ENCODE measurements at regions not wholly inside any gene's neighbourhood (a gene's known extent, or its start where the extent isn't known, plus 50 kb on each side); places are given as distances from the start of the nearest gene placed in this dataset.
"Not testable (repeated sequence)": the region's sequence is repeated elsewhere in the genome, so short reads cannot be mapped to it uniquely, and the experiment has no call there.

- no peak for DNase-seq
Measured at GRCh38 chr12:46990211-46990610, 89.2 kb upstream of the PCED1B start.

DNA sequence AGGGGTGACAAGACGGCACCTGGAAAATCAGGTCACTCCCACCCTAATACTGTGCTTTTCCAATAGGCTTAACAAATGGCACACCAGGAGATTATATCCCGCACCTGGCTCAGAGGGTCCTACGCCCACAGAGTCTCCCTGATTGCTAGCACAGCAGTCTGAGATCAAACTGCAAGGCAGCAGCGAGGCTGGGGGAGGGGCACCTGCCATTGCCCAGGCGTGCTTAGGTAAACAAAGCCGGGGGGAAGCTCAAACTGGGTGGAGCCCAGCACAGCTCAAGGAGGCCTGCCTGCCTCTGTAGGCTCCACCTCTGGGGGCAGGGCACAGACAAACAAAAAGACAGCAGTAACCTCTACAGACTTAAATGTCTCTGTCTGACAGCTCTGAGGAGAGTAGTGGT lies 87.4 kb upstream of the PCED1B start:
- DNase-seq: not testable (repeated sequence)

- no peak for DNase-seq
Measured at GRCh38 chr12:46998811-46999368, 80.5 kb upstream of the PCED1B start.

DNA sequence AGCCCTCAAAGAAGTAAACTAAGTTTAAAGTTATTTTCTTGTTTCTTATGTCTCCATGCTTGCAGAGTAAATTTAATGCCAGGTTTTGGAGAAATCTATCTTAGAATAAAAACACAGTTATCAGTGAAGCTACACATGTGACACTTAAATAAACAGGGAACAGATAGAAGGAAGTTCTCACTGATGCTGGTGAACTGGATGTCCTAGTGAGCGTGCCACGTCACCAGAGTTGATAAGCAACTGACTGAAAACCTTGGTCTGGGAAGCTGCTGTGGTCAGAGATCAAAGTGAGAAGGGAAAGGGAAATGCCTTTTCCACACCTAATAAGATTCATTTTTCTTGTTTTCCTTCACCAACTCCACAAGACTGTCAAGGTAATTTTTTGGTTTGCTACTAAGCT lies 74.8 kb upstream of the PCED1B start:
- DNase-seq: no peak

GRCh38 chr12:47007048-47007447 lies 72.4 kb upstream of the PCED1B start:
- DNase-seq: no peak

DNA sequence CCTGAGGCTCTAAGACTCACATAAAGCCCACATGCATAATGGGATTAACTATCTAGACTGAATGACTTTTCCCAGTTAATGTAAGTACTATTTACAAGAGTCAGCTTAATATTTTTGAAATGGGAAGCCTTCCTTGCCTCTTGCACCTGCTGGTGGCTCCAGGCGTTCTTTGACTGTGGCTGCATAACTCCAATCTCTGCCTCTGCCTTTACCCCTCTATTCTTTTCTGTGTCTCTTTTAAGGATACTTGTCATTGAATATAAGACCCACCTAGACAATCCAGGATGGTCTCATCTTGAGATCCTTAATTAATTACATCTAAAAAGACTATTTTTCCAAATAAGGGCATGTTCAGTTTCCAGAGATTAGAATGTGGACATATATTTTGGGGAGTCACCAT lies 66.9 kb upstream of the PCED1B start:
- no peak for DNase-seq

DNA sequence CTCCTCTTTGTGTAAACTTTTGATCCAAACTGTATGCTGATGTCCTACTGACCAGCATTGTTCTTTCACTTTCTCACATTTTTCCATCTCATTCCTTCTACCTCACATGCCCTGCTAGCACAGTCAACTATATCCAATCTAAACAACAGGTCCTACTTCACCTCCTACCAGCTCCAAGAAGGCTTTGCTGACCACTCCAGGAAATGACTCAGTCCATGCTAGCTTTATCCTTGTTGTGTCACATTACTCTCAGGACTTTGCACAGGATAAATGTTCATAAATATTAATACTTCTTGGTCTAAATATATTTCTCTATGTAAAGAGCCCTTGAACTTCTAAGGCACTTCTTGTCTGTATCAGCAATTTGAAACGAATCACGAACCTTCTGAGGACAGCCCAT lies 64.9 kb upstream of the PCED1B start:
- DNase-seq: no peak

GRCh38 chr12:47015381-47015780 lies 64.0 kb upstream of the PCED1B start:
- no peak for DNase-seq

- DNase-seq: no peak
Measured at GRCh38 chr12:47017041-47017713, 62.2 kb upstream of the PCED1B start.

GRCh38 chr12:47017901-47018475 lies 61.4 kb upstream of the PCED1B start:
- DNase-seq: no peak

GRCh38 chr12:47020211-47020821 lies 59.1 kb upstream of the PCED1B start:
- DNase-seq: no peak

- DNase-seq: peak; percentile 85 to 90
Measured at GRCh38 chr12:47021298-47021697, 58.1 kb upstream of the PCED1B start.

DNA sequence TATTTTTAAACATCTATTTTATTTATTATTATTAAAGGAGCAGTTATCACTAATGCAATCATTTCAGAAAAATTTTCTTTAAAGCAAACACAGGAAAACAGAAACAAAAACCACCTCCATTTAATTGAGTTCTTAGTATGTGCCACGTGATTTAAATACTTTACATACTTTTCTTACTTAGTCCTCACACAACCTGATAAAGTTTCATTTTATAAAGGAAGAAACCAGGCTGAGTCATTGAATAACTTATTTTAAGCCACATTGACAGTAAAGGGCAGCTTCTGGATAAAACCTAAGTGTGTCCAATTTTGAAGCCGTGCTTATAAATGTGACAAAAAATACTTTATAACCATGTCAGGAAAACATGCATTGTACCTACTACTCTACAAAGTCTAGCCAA lies 57.1 kb upstream of the PCED1B start:
- DNase-seq: no peak

DNA sequence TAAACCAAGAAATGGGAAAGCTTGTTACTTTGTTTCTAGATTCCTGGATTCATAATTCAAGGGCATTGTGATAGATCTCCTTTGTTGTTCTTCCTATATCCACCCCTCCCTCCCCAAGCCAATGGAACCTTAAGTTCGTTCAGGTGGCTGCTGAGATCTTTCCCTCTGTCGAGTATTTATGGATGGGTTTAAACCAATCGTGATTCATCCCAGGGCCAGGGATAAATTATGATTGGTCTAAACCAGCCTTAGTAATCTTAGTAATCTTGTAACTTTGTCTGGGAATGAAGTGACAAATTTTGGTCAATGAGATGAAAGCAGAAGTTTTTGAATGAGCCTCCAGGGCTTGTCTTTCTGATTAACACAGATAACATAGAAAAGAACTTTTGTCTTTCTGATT lies 56.1 kb upstream of the PCED1B start:
- DNase-seq: no peak

DNA sequence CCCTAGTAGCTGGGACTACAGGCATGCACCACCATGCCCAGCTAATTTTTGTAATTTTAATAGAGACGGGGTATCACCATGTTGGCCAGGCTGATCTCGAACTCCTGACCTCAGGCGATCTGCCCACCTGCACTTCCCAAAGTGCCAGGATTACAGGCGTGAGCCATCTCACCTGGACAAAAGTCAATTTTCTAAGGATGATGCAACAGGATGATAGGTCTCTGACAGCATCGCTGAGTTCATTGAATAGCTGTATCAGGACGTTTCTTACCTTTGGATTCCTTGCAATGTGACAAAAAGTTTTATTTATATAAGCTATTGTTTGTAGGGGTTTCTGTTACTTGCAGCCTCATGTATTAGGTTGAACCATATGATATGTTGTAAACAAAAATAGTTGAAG lies 55.5 kb upstream of the PCED1B start:
- peak in 1 of 2 experiments; percentile 66 for DNase-seq

DNA sequence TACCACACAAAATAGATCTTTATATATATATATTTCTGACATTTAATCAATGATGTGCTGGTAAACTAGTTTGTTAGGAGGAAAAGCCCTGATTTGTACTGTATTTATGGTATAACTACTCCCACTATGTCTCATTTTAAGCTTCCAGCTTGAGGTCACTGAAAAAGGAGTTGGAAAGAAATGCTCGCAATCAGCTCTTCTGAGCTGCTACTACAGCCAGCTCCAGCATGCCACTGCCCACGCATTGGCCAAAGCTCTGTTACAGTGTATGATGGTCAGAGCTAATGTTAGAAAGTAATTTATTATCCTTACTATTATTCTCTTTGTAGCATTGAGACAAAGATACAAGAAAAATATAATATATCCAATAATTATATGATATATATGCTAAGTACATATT lies 55.0 kb upstream of the PCED1B start:
- DNase-seq: no peak

GRCh38 chr12:47025349-47025748 lies 54.1 kb upstream of the PCED1B start:
- DNase-seq: no peak

DNA sequence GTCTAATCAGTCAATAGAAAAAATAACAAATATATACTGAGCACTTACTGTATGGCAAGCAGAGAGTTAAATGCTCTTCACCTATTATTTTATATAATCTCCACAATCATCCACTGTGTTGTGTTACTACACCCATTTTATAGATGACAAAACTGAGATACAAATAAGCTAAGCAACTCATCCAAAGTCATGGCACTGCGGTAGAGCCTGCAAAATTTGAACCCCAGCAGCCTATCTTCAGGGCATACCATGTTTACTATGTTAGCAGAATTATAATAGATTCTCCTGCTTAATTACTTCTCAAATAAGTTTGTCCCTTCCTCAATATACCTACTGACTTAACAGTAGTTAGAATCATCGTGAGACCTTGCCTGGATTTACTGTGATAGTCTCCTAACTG lies 53.6 kb upstream of the PCED1B start:
- DNase-seq: no peak

DNA sequence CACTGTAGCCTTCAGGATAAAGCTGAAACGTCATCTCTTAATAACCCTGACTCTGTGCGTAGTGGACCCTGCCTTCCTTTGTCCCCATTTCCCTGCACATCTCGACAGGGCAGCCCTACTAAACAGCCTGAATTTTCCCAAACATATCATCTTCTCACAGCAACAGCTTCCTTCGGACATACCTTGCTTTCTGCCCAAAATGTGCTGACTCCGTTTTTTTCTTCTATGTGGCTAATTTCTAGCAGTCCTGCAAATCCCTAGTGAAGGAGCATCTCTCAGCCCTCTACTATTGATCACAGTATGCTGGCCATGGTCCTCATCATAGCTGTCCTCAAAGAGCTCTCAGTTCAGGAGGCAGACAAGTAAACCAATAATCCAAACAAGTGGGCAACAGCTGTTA lies 53.1 kb upstream of the PCED1B start:
- DNase-seq: no peak
